Astrocyte (in vitro differentiated cells and primary cell): ENCODE measurements at regions not wholly inside any gene's neighbourhood (a gene's known extent, or its start where the extent isn't known, plus 50 kb on each side); places are given as distances from the start of the nearest gene placed in this dataset.
A peak's percentile ranks its signal among the peaks of the same experiment; 100 is the strongest.

Experiments used
- DNase-seq: peaks from one replicate; pipeline ENCODE4 v3.0.0-alpha.2; 2010; ENCODE audit warnings: low read depth
- FAIRE-seq: peaks from 2 replicates; lab custom pipeline; 2011; peaks lifted over from hg19 to GRCh38; lab: Jason Lieb, UNC
- H2AFZ ChIP-seq: 2 replicates; pipeline ENCODE4 v1.6.0; 2012; ENCODE audit warnings: low read depth, low read length, inconsistent platforms
- H3K27ac ChIP-seq: 2 replicates; pipeline ENCODE4 v1.5.1; 2011; ENCODE audit warnings: low read depth, low read length, inconsistent platforms
- H3K27me3 ChIP-seq: 2 replicates; pipeline ENCODE4 v1.6.0; 2011; ENCODE audit warnings: low read length, inconsistent platforms; ENCODE audit not compliant: insufficient read depth
- H3K36me3 ChIP-seq: 2 replicates; pipeline ENCODE4 v1.5.1; 2011; ENCODE audit warnings: low read length, inconsistent platforms; ENCODE audit not compliant: insufficient read depth
- H3K4me1 ChIP-seq: 2 replicates; pipeline ENCODE4 v1.5.1; 2011; ENCODE audit warnings: low read length, inconsistent platforms; ENCODE audit not compliant: insufficient read depth
- H3K4me2 ChIP-seq: 2 replicates; pipeline ENCODE4 v1.6.0; 2012; ENCODE audit warnings: low read length, inconsistent platforms
- H3K4me3 ChIP-seq: 2 replicates; pipeline ENCODE4 v1.5.1; 2011; ENCODE audit warnings: low read depth, mild to moderate bottlenecking, low read length, inconsistent platforms; ENCODE audit not compliant: insufficient read depth
- H3K79me2 ChIP-seq: 2 replicates; pipeline ENCODE4 v1.6.0; 2012; ENCODE audit warnings: mild to moderate bottlenecking, low read length, inconsistent platforms; ENCODE audit not compliant: insufficient read depth
- H3K9ac ChIP-seq: 2 replicates; pipeline ENCODE4 v1.6.0; 2012; ENCODE audit warnings: mild to moderate bottlenecking, low read length, inconsistent platforms
- H3K9me3 ChIP-seq: 2 replicates; pipeline ENCODE4 v1.5.1; 2012; ENCODE audit warnings: low read depth, mild to moderate bottlenecking, low read length, inconsistent platforms; ENCODE audit not compliant: insufficient read depth
- H4K20me1 ChIP-seq: 2 replicates; pipeline ENCODE4 v1.6.0; 2012; ENCODE audit warnings: low read length, inconsistent platforms; ENCODE audit not compliant: insufficient read depth
- H3K27ac Mint-ChIP-seq: one replicate; pipeline ENCODE4 v1.8.0; 2021; ENCODE audit warnings: mild to moderate bottlenecking, mixed read lengths; ENCODE audit not compliant: unreplicated experiment
- H3K27me3 Mint-ChIP-seq: one replicate; pipeline ENCODE4 v1.8.0; 2021; ENCODE audit warnings: low read depth, mixed read lengths; ENCODE audit not compliant: unreplicated experiment
- H3K36me3 Mint-ChIP-seq: one replicate; pipeline ENCODE4 v1.8.0; 2021; ENCODE audit warnings: low read depth, mixed read lengths; ENCODE audit not compliant: unreplicated experiment
- H3K4me1 Mint-ChIP-seq: one replicate; pipeline ENCODE4 v1.8.0; 2021; ENCODE audit warnings: low read depth, mixed read lengths; ENCODE audit not compliant: unreplicated experiment
- H3K4me3 Mint-ChIP-seq: one replicate; pipeline ENCODE4 v1.8.0; 2021; ENCODE audit warnings: mild to moderate bottlenecking, moderate library complexity, mixed read lengths; ENCODE audit not compliant: unreplicated experiment
- H3K9me3 Mint-ChIP-seq: one replicate; pipeline ENCODE4 v1.8.0; 2021; ENCODE audit warnings: mild to moderate bottlenecking, mixed read lengths; ENCODE audit not compliant: unreplicated experiment
- EZH2 ChIP-seq: IDR thresholded peaks from 2 replicates; pipeline ENCODE4 v1.6.1; 2012; ENCODE audit warnings: mild to moderate bottlenecking, low read length, inconsistent platforms; ENCODE audit not compliant: insufficient read depth
- TF ChIP-seq, protein P1 (sequence below): IDR thresholded peaks from 2 replicates; pipeline ENCODE4 v1.5.1; 2011; ENCODE audit warnings: low read depth, mild to moderate bottlenecking, inconsistent platforms, low read length, moderate library complexity; ENCODE audit not compliant: insufficient read depth

DNA sequence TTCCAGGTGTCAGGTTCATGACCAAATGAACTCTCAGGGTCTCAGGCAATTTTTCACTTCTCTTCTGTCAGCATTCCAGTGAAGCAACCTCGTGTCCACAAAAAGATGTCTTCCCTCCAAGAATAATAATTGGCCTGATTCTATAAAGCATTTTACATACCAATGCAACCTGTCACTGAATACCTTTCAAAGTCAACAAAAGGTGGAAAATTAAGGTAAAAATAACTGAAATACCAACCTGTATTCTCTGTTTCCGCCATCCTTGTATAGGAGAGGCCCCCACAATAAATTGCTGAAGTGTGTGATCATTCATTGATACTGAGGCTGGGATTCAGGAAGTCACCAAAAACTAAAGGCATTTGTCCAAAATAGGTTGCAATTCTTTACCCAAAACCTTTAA is 77.4 kb upstream of the TMEM45B start:
- Mint-ChIP-seq H3K4me1 (no peaks in the 10 kb centered on the region), H3K36me3 (no peaks in the 10 kb centered on the region), H3K9me3 (peaks cover 3% of the 10 kb centered on the region), H3K4me3 (no peak overlapping the region), H3K27ac (no peak overlapping the region), H3K27me3 (peaks cover 15% of the 10 kb centered on the region)
- Histone ChIP-seq H3K9ac (no peak overlapping the region), H3K36me3 (no peaks in the 10 kb centered on the region), H4K20me1 (no peaks in the 10 kb centered on the region), H2AFZ (no peak overlapping the region), H3K27ac (no peak overlapping the region), H3K9me3 (no peaks in the 10 kb centered on the region), H3K79me2 (no peaks in the 10 kb centered on the region), H3K4me2 (no peak overlapping the region), H3K4me1 (no peaks in the 10 kb centered on the region), H3K4me3 (no peak overlapping the region), H3K27me3 (no peaks in the 10 kb centered on the region)
- no peak for DNase-seq
- FAIRE-seq, result no peak
- TF ChIP-seq EZH2, result no peak
- TF ChIP-seq, protein P1, sequence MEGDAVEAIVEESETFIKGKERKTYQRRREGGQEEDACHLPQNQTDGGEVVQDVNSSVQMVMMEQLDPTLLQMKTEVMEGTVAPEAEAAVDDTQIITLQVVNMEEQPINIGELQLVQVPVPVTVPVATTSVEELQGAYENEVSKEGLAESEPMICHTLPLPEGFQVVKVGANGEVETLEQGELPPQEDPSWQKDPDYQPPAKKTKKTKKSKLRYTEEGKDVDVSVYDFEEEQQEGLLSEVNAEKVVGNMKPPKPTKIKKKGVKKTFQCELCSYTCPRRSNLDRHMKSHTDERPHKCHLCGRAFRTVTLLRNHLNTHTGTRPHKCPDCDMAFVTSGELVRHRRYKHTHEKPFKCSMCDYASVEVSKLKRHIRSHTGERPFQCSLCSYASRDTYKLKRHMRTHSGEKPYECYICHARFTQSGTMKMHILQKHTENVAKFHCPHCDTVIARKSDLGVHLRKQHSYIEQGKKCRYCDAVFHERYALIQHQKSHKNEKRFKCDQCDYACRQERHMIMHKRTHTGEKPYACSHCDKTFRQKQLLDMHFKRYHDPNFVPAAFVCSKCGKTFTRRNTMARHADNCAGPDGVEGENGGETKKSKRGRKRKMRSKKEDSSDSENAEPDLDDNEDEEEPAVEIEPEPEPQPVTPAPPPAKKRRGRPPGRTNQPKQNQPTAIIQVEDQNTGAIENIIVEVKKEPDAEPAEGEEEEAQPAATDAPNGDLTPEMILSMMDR, result no peak

DNA sequence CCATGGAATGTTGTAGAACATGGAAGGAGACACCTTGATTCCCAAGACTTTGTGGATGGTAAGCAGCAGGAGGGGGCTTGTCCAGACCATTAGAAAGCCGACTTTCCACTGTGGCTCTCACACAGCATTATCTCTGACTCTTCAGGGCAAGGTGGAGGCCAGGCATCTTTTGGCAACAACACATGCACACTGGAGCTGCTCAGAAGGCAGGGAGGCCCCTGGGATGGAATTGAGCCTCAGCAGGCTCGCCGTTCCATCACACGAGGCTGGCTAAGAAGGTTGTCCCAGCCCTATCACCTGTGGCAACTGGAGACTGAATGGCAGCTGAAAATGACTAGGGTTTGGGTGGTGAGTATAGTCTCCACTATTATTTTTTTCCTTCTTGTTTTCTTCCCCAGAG is 76.3 kb upstream of the TMEM45B start:
- Mint-ChIP-seq H3K27ac (no peak overlapping the region), H3K4me3 (no peak overlapping the region)

DNA sequence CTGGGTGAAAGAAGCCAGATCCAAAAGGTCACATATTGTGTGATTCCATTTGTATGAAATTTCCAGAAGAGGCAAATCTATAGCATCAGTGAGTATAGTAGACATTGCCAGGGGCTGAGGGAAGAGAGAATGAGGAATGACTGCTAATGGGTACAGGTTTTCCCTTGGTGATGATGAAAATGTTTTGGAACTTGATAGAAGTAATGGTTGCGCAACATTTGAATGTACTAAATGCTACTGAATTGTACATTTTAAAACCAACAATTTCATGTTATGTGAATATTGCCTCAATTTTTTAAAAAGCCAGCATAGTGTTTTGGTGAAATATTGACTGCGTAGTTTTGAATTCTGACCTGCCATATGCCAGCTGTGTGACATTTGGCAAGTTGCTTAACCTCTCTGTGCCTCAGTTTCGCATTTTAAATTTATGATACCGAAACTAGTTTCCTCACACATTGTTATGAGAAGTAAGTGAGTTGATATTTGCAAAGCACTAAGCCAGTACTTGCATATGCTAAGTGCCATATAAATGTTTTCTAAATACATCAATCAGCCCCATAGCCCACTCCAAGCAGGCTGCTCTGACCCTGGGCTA is 75.4 kb upstream of the TMEM45B start:
- no peaks in the 10 kb centered on the region for H4K20me1 ChIP-seq
- H3K4me1 ChIP-seq, result no peaks in the 10 kb centered on the region
- H3K79me2 ChIP-seq, result no peaks in the 10 kb centered on the region
- H3K4me2 ChIP-seq, result no peak overlapping the region
- no peak overlapping the region for H3K9ac ChIP-seq
- H3K27me3 ChIP-seq, result no peaks in the 10 kb centered on the region
- H3K9me3 Mint-ChIP-seq, result peaks cover 3% of the 10 kb centered on the region
- no peaks in the 10 kb centered on the region for H3K36me3 Mint-ChIP-seq
- TF ChIP-seq, protein P1, result no peak
- no peak for TF ChIP-seq EZH2
- H3K9me3 ChIP-seq, result no peaks in the 10 kb centered on the region
- H3K27ac Mint-ChIP-seq, result no peak overlapping the region
- no peaks in the 10 kb centered on the region for H3K4me1 Mint-ChIP-seq
- H3K27me3 Mint-ChIP-seq, result peaks cover 6% of the 10 kb centered on the region
- DNase-seq (no peak), FAIRE-seq (no peak)
- H3K27ac ChIP-seq, result no peak overlapping the region
- H3K36me3 ChIP-seq, result no peaks in the 10 kb centered on the region
- no peak overlapping the region for H2AFZ ChIP-seq
- no peak overlapping the region for H3K4me3 ChIP-seq
- H3K4me3 Mint-ChIP-seq, result no peak overlapping the region

More for the DNA sequence above, 76.3 kb upstream of the TMEM45B start:
- peaks cover 5% of the 10 kb centered on the region for H3K27me3 Mint-ChIP-seq
- Histone ChIP-seq H4K20me1 (no peaks in the 10 kb centered on the region), H3K4me1 (no peaks in the 10 kb centered on the region), H3K27me3 (no peaks in the 10 kb centered on the region), H3K79me2 (no peaks in the 10 kb centered on the region), H2AFZ (peak overlapping the region; percentile 10), H3K9ac (no peak overlapping the region), H3K9me3 (no peaks in the 10 kb centered on the region), H3K4me3 (no peak overlapping the region), H3K4me2 (no peak overlapping the region), H3K36me3 (no peaks in the 10 kb centered on the region), H3K27ac (no peak overlapping the region)
- no peak for TF ChIP-seq EZH2
- TF ChIP-seq, protein P1, result no peak
- H3K4me1 Mint-ChIP-seq, result no peaks in the 10 kb centered on the region
- peaks cover 3% of the 10 kb centered on the region for H3K9me3 Mint-ChIP-seq
- H3K36me3 Mint-ChIP-seq, result no peaks in the 10 kb centered on the region
- DNase-seq (no peak), FAIRE-seq (no peak)
